Activated T-cell treated with anti-CD3 and anti-CD28 coated beads for 4 hours (primary cell): ENCODE measurements at regions not wholly inside any gene's neighbourhood (a gene's known extent, or its start where the extent isn't known, plus 50 kb on each side); places are given as distances from the start of the nearest gene placed in this dataset.

Experiments
- DNase-seq: peaks from one replicate; pipeline ENCODE4 v3.0.0-alpha.2; 2020

DNA sequence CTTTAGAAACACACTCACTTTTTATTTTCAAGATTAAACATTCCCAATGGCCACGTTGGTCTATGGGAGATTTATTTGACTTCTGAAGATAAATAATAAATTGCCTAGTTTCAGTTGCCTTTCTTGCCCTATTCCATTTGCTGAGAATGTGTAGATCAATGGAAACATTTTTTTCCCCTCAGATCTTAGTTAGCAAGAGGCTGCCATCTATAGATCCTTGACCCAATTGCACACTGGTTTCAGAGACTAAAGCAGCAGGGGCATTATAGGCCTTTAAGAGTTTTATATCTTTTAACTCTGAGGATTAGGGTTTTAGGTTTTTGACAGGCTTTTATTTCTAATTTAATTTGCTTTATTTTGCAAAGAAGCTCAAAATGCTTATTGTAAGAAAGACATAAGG, 163.2 kb upstream of the GPR26 start:
- DNase-seq: no peak

GRCh38 chr10:123506455-123506854, 159.7 kb upstream of the GPR26 start:
- no peak for DNase-seq

DNA sequence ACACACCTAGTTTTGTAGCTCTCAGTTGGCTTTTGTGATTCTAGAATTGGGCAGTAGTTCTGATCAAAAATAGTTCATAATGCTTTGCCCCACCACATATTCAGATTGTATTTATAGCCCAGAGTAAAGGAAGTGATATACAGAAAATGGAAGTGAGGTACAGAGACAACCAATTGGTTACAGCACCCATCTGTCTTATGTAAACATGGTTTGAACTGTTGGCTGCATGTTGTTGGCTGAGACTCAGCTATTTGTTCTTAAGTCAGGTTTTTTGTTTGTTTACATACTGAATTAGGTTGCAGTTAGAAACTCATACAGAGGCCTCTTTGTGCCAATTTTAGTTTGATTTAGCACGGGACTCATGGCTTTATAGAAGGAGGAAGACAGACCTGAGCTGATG, 158.9 kb upstream of the GPR26 start:
- DNase-seq: no peak

- no peak for DNase-seq
Measured at GRCh38 chr10:123509338-123509737, 156.8 kb upstream of the GPR26 start.

DNA sequence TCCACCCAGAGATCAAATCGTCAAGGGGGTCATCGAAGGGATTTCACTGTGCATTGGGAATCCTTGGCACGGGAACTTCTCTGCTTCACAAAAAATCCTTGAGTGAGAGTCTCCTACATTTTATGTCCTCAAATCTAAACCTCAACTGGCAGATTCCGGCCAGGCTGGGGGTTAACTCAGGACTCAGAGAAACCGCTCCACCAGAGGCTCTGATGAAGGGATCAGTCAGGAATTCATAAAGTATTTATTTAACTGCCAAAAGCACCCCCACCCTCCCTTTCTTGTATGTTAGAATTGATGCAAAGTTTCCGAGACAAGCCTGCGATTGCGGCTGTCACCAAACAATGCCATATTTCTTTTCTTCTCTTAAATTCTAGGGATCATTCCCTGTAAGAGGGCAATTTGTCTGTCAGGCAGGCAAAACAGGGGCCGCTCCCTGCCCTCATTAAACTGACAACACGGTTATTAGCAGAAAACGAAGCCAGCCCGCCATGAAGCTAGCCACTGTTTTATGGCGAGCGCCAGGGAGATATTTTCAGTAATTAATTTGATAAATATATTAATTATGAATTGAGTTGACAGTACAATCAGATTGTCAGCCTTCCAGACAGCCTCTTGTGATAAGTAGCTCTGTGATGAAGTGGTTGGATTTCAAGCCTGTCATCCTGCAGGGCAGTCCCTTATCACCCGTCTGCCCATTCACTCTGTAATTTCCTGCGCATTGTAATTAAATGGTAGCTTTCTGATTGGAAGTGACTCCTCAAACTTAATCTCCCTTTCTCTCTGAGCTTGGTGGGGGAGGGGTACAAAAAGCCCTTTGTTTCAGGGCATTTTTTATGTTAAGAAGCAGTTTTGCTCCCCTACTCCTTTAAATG, 153.0 kb upstream of the GPR26 start:
- no peak for DNase-seq

GRCh38 chr10:123513870-123514269, 152.3 kb upstream of the GPR26 start:
- DNase-seq: no peak

GRCh38 chr10:123514996-123515395, 151.2 kb upstream of the GPR26 start:
- no peak for DNase-seq

DNA sequence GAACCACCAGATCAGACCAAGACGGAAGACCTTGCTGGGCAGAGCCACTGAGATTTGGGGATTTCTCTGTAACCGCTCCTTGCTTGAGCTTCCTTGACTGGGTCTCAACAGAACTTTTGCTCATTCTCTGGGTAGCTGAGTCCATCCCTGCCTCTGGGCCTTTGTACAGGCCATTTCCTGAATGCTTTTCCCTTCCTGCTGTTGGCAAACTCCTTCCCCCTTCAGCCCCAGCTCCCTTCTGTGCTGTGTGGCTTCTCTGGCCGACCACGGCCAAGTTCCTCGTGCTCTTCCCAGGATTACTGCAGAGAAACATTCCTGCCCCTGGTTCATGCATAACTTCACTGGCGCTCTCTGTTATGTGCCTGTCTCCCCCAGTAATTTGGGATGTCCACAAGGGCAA, 150.5 kb upstream of the GPR26 start:
- no peak for DNase-seq

GRCh38 chr10:123516291-123516690, 149.9 kb upstream of the GPR26 start:
- no peak for DNase-seq

GRCh38 chr10:123517426-123517825, 148.7 kb upstream of the GPR26 start:
- no peak for DNase-seq

- DNase-seq: no peak
Measured at GRCh38 chr10:123517901-123518300, 148.3 kb upstream of the GPR26 start.

- DNase-seq: no peak
Measured at GRCh38 chr10:123518765-123519164, 147.4 kb upstream of the GPR26 start.

DNA sequence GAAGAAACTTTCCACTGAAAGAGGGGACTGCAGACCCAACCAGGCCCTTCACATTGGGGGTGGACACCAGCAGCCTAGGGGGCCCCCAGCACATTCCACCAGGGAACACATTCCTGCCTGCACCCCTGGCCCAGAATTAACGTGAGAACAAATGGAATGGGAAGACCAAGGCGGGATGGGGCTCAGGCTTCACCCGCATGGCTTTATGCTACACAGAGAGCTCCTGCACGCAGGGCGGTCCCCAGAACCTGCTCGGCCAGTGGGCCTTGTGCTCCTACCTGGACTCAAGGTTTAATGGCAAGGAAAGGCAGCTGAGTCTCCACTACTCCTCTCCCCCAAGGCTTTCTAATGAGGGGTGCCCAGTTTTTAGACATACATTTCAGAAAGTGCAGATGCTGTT, 146.3 kb upstream of the GPR26 start:
- no peak for DNase-seq

GRCh38 chr10:123521076-123521475, 145.1 kb upstream of the GPR26 start:
- no peak for DNase-seq

DNA sequence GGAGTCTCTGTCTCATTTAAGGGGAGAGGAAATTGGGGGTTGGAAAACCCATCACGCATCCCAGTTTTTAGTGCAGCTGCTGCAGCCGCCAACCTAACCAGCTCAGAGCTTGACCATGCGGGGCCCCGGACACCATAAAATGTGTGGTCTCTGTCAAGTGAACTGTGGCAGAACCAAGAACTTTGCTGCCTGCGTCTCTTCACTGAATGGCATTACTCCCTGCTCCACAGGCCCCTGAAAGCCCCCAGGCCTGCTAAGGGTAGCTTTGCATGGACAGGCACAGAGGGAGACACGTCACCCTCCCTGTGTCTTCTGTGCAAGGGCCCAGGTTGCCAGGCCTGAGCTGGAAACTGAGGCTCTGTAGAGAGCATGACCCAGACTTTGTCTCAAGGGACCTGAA, 144.6 kb upstream of the GPR26 start:
- DNase-seq: no peak

GRCh38 chr10:123522702-123523312, 143.3 kb upstream of the GPR26 start:
- no peak for DNase-seq

GRCh38 chr10:123523833-123524232, 142.3 kb upstream of the GPR26 start:
- DNase-seq: no peak

DNA sequence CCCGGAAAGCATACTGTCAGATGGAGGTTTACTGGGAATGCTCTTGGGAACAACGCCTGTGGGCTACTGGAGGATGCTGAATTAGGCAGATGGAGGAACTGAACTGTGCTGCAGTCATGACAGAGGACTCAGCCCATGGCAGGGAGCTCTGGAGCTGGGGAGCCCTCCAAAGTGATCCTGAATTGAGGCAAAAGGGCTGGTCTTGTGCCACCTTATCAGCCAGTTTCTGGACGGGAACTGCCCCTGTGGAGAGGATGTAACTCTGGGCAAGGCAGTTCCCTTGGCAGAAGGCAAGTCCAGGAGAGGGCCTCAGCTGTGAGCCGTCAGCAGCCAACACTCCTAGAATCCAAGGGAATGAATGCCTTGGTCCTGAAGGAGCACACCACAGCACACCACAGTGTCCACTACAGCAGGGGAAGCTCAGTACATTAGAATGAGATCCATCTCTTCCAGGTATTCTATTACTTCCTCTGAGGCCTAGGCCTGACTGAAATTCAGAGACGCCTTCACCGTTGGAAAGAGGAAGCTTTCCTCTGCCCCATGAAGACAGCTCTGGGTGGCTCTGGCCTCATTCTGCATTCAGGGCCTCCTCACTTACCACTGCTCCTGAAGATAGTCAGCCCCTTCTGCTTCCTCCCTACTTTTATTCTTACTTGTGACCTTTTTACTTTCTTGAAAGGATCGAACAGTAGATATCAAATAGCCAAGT, 139.6 kb upstream of the GPR26 start:
- DNase-seq: no peak

- DNase-seq: no peak
Measured at GRCh38 chr10:123527151-123527550, 139.0 kb upstream of the GPR26 start.

GRCh38 chr10:123529146-123529760, 136.9 kb upstream of the GPR26 start:
- no peak for DNase-seq

- no peak for DNase-seq
Measured at GRCh38 chr10:123530166-123530870, 135.8 kb upstream of the GPR26 start.

DNA sequence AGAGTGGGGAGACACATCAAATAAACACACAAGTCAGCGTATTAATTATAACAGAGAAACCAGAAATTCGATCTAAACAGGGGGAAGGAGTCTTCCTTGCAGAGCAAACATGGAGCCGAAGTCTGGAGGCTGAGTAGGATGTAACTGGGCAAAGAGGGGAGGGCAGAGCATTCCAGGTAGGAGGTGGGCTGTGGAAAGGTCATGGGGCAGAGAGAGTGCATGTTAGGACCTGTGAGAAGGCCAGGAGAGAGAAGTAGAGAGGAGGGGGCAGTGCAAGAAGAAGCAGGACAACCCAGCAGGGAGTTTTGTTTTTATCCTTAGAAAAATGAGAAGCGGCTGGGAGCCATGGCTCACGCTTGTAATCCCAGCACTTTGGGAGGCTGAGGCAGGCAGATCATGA, 130.8 kb upstream of the GPR26 start:
- DNase-seq: no peak
